Stomach smooth muscle (tissue), 2 donors: ENCODE measurements at regions not wholly inside any gene's neighbourhood (a gene's known extent, or its start where the extent isn't known, plus 50 kb on each side); places are given as distances from the start of the nearest gene placed in this dataset.
A peak's percentile ranks its signal among the peaks of the same experiment; 100 is the strongest.

Experiments
- H3K27ac ChIP-seq: one replicate; pipeline ENCODE4 v1.7.0; 2013; ENCODE audit warnings: mild to moderate bottlenecking, low read length, inconsistent platforms
- H3K27me3 ChIP-seq, 2 donors: one replicate each; pipeline ENCODE4 v1.7.0; 2013; ENCODE audit warnings: low read length in 2 of 2; ENCODE audit not compliant: insufficient read depth in 2 of 2, control insufficient read depth in 1 of 2
- H3K36me3 ChIP-seq, 2 donors: one replicate each; pipeline ENCODE4 v1.7.0; 2013; ENCODE audit warnings: low read length in 2 of 2; ENCODE audit not compliant: control insufficient read depth in 2 of 2, insufficient read depth in 2 of 2
- H3K4me1 ChIP-seq: one replicate; pipeline ENCODE4 v1.7.0; 2013; ENCODE audit warnings: low read length; ENCODE audit not compliant: control insufficient read depth, insufficient read depth
- H3K4me3 ChIP-seq, 2 donors: one replicate each; pipeline ENCODE4 v1.7.0; 2013; ENCODE audit warnings: low read length in 2 of 2
- H3K9ac ChIP-seq, 2 donors: one replicate each; pipeline ENCODE4 v1.7.0; 2013; ENCODE audit warnings: low read length in 2 of 2, mild to moderate bottlenecking in 1 of 2
- H3K9me3 ChIP-seq, 2 donors: one replicate each; pipeline ENCODE4 v1.7.0; 2013; ENCODE audit warnings: low read length in 2 of 2; ENCODE audit not compliant: control insufficient read depth in 2 of 2
- donor health status: healthy.
- donor health status: Pancreatic carcinoma.

DNA sequence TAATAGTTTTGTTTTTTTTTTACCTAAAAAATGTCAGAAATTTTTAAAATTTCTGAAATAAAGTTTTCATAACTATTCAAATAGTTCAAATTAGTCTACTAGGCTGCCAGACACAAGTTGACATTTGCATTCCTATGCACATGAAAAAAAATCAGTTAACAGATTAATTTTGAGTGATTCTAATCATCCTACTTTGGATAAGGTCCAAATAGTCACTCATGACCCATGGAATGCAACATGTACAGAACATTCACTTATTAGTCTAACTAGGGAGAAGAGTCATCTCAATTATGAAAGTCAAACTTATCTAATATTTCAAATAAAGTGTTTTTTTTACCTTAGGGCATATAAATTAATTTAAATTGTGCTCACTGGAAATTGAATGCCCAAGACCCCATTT, 390.2 kb downstream of the EPM2A start:
- H3K27me3 ChIP-seq: no peaks in the 10 kb centered on the region
- H3K9ac ChIP-seq: no peak overlapping the region
- no peaks in the 10 kb centered on the region for H3K9me3 ChIP-seq
- H3K4me1 ChIP-seq: no peaks in the 10 kb centered on the region
- no peak overlapping the region for H3K27ac ChIP-seq
- no peak overlapping the region for H3K4me3 ChIP-seq
- H3K36me3 ChIP-seq: no peaks in the 10 kb centered on the region

DNA sequence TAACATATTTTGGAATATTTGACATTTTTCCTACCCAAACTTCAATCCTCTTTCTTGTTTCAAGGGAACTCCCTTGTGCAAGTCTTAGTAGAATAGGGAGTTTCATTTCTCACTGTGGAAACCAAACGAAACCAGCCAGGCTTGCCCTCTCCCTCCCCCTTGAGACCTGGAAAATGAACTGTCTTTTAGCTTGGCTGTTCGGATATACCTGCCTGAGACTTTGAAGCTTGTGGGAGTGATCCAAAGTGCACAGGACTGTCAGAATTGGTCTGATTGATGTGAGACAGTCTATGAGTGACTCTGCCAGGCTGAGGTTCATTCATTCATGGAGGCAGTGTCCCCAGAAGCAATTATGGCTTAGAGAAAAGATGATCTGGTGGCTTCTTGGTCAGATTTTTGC, 388.1 kb downstream of the EPM2A start:
- no peak overlapping the region for H3K27ac ChIP-seq
- no peak overlapping the region for H3K9ac ChIP-seq
- no peak overlapping the region for H3K4me3 ChIP-seq
- H3K4me1 ChIP-seq: no peaks in the 10 kb centered on the region
- H3K27me3 ChIP-seq: no peaks in the 10 kb centered on the region
- H3K9me3 ChIP-seq: no peaks in the 10 kb centered on the region
- no peaks in the 10 kb centered on the region for H3K36me3 ChIP-seq

DNA sequence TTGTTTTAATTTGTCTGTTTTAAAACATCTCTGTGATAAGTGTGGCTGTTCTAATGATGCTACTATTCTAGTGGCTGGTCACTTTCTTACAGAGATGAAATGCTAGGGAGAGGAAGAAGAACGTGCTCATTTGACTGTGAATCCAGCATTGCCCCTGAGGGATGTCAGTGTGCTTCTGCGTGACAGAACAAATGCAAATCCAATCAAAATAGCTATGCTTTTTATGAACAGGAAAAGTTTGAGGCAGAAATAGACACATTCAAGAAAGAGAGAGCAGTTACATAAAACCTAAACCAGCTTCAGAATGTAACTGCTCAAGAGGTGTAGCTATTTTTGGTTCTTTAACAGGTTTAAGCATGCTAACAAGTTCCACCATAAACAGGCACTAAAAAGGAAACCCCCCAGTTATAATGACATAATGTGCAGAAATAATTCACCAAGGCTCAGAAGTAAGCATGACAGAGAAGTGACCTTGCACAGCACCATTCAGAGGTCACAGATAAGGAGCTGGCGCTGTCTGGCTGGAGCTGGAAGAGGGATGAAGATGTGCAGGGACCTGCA, 385.3 kb downstream of the EPM2A start:
- H3K4me3 ChIP-seq: no peak overlapping the region
- no peaks in the 10 kb centered on the region for H3K4me1 ChIP-seq
- H3K36me3 ChIP-seq: no peaks in the 10 kb centered on the region
- no peak overlapping the region for H3K27ac ChIP-seq
- no peaks in the 10 kb centered on the region for H3K27me3 ChIP-seq
- no peak overlapping the region for H3K9ac ChIP-seq
- no peaks in the 10 kb centered on the region for H3K9me3 ChIP-seq

DNA sequence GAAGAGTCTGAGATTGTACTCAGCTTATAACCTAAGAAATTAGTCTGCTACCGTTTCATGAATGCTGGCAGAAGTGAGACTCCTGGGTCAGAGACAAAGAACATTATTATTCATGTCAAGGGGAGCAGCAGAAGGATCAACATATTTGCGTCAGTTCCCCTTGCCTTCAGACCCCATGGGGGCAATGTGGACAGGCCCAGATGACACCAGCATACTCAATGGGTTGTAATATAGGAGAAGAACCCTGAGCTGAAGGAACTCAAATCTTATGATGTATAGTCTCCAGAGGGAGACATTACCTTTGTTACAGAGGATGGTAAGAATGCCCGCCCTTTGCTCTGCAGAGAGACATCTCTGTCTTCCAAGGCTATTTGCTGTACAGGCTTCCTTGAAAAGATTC, 384.4 kb downstream of the EPM2A start:
- Histone ChIP-seq H3K36me3 (no peaks in the 10 kb centered on the region), H3K27ac (no peak overlapping the region), H3K9ac (no peak overlapping the region), H3K27me3 (no peaks in the 10 kb centered on the region), H3K4me1 (no peaks in the 10 kb centered on the region), H3K9me3 (no peaks in the 10 kb centered on the region), H3K4me3 (no peak overlapping the region)

DNA sequence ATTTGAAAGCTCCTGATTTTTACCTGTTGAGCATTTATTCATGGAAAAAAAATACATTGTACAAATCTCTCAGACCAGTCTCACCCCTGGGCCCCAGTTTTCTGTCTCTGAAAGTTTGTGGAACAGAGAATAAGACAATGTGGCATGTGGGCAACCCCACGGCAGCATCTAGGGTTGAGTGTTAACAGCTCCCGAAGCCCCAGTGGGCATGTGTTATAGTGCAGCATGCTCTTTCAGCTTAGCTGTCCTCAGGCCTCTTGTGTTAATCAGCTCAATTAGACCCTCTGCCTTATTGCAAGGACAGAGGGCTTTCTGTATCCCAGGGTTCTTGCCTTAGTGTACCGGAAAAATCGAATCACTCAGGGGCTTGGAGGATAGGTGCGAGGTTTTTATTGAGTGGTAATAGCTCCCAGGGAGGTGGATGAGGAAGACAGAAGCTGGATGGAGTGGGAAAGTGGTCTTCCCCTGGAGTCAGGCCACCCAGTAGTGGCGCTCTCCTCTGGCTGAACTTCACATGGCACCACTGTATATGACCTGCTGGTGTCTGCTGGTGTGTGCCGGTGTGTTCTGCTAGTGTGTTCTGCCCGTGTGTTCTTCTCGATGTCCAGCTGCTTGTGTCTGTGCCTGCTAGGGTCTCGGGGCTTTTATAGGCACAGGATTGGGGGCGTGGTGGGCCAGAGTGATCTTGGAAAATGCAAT, 382.8 kb downstream of the EPM2A start:
- no peak overlapping the region for H3K27ac ChIP-seq
- H3K9ac ChIP-seq: no peak overlapping the region
- H3K9me3 ChIP-seq: no peaks in the 10 kb centered on the region
- no peaks in the 10 kb centered on the region for H3K36me3 ChIP-seq
- no peaks in the 10 kb centered on the region for H3K27me3 ChIP-seq
- H3K4me1 ChIP-seq: no peaks in the 10 kb centered on the region
- H3K4me3 ChIP-seq: no peak overlapping the region

DNA sequence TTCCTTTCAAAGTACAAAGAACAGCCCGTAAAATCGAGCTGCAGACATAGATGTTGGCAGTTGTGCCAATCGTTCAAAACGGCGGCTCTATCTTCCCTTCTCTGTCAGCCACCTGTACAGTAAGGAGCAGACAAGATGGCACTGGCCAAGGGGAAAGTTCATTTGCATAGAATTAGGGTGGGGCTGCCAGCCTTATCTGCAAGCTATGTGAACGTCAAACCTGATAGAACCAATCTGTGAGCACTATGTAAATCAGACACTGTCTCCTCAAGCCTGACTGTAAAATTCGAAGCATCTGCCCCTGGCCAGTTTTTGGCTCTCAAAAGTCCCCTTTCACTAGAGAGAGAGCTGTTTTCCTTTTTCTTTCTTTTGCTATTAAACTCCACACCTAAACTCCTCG, 374.5 kb downstream of the EPM2A start:
- Histone ChIP-seq H3K9ac (no peak overlapping the region), H3K4me1 (no peaks in the 10 kb centered on the region), H3K4me3 (no peak overlapping the region), H3K27ac (no peak overlapping the region), H3K36me3 (no peaks in the 10 kb centered on the region), H3K27me3 (no peaks in the 10 kb centered on the region), H3K9me3 (no peaks in the 10 kb centered on the region)

DNA sequence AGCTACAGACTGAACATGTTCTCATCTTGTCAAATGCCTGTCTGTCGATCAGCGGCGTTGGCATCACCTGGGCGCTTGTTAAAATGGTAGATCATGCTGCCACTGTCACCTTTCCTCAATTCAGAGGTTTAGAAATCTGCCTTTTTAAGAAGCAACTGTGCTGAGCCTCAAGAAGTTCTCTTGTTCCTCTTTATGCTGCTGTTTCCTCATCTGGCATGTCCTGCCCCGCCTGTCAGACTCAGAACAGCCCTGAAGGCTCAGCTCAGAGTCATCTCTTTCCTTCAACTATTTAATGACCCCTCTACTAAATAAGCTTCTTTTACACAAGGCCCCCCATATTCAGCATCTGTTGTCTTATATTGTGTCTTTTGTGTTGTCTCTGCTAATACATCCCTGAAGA, 368.2 kb downstream of the EPM2A start:
- no peaks in the 10 kb centered on the region for H3K36me3 ChIP-seq
- no peaks in the 10 kb centered on the region for H3K9me3 ChIP-seq
- H3K27me3 ChIP-seq: no peaks in the 10 kb centered on the region
- H3K4me3 ChIP-seq: no peak overlapping the region
- no peaks in the 10 kb centered on the region for H3K4me1 ChIP-seq
- H3K27ac ChIP-seq: no peak overlapping the region
- H3K9ac ChIP-seq: no peak overlapping the region

DNA sequence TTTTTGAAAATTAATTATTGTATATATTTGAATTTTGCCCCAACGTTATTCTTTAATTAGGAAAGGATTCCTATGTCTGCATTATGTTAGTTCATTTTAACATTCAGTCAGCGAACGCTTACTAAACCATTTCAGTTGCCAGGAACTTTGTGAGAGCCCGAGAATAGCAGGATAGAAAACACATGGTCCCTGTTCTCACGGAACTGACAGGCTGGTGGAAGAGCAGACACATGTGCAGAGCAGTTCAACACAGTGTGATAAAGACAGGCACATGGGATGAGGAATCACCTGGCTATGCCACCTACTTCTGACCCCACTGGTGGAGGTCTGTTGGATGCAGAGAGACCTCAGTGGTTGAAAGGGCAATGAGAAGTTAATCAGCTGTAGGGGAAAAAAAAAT, 367.2 kb downstream of the EPM2A start:
- Histone ChIP-seq H3K9ac (no peak overlapping the region), H3K9me3 (no peaks in the 10 kb centered on the region), H3K4me1 (no peaks in the 10 kb centered on the region), H3K4me3 (no peak overlapping the region), H3K36me3 (no peaks in the 10 kb centered on the region), H3K27me3 (no peaks in the 10 kb centered on the region), H3K27ac (no peak overlapping the region)

DNA sequence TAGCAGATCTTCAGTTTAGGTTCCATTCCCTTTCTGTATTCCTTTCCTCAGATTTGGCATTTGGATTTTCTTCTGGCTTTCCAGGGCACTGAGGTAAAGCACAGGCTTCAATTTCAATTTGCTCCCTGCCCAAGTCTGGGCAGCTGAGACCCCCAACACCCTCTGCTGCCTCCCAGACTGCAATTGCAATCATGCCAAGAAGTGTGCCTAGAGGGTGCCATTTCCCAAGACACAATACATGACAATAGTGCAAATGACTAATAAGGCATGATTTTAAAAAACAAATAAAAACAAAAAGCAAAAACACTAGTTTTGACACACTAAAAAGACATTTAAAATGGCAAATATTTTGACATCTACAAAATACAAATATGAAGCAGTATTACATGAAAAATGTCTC, 364.8 kb downstream of the EPM2A start:
- H3K9me3 ChIP-seq: no peaks in the 10 kb centered on the region
- H3K4me1 ChIP-seq: no peaks in the 10 kb centered on the region
- no peak overlapping the region for H3K4me3 ChIP-seq
- H3K27me3 ChIP-seq: no peaks in the 10 kb centered on the region
- H3K9ac ChIP-seq: no peak overlapping the region
- no peaks in the 10 kb centered on the region for H3K36me3 ChIP-seq
- no peak overlapping the region for H3K27ac ChIP-seq

DNA sequence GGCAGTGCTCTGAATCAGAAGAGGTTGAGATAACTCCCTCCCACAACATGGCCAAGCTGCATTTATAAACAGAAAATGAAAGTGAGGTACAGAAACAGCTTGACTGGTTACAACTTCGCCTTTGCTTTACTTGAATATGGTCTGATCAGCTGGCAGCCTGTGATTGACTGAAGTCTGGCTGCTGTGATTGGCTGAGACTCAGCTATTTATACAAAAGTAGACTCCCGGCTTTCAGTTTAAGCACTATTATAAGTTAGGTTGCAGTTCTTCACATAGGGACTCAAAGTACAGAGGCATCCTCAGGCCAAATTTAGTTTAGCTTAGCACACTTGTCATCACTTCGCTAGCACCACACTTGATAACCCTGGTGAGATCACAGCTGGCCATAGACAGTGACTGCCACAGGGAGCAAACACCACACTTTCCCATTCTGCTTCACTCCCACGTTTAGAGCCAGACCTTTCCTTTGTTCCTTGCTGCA, 362.6 kb downstream of the EPM2A start:
- no peaks in the 10 kb centered on the region for H3K9me3 ChIP-seq

DNA sequence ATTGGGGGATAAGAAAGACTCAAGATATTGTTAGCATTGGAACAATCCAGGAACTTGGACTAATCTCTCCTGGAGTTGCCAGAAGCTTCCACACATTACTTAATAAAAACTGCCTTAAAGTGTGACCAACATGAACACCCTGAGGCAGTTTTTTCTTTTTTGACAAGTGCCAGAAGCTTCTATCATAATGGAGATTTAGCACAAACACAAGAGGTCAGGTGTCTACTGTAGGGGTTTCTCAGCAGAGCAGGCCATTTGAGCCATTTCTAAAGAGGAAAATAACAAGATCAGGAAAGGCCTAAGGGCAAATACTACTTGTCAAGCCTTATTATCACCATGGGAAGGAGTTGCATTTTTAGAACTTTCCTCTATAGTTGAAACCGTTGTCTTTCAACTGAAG, 361.5 kb downstream of the EPM2A start:
- H3K27me3 ChIP-seq: no peaks in the 10 kb centered on the region
- H3K4me1 ChIP-seq: no peaks in the 10 kb centered on the region
- H3K9ac ChIP-seq: no peak overlapping the region
- no peaks in the 10 kb centered on the region for H3K9me3 ChIP-seq
- no peak overlapping the region for H3K4me3 ChIP-seq
- no peaks in the 10 kb centered on the region for H3K36me3 ChIP-seq
- no peak overlapping the region for H3K27ac ChIP-seq

More for the DNA sequence above, 362.6 kb downstream of the EPM2A start:
- Histone ChIP-seq H3K36me3 (no peaks in the 10 kb centered on the region), H3K4me3 (peak overlapping the region in 1 of 2 donors; percentile 35), H3K27me3 (no peaks in the 10 kb centered on the region), H3K27ac (no peak overlapping the region), H3K9ac (no peak overlapping the region), H3K4me1 (no peaks in the 10 kb centered on the region)
